ENCODE measurements at regions not wholly inside any gene's neighbourhood (a gene's known extent, or its start where the extent isn't known, plus 50 kb on each side); places are given as distances from the start of the nearest gene placed in this dataset.

DNA sequence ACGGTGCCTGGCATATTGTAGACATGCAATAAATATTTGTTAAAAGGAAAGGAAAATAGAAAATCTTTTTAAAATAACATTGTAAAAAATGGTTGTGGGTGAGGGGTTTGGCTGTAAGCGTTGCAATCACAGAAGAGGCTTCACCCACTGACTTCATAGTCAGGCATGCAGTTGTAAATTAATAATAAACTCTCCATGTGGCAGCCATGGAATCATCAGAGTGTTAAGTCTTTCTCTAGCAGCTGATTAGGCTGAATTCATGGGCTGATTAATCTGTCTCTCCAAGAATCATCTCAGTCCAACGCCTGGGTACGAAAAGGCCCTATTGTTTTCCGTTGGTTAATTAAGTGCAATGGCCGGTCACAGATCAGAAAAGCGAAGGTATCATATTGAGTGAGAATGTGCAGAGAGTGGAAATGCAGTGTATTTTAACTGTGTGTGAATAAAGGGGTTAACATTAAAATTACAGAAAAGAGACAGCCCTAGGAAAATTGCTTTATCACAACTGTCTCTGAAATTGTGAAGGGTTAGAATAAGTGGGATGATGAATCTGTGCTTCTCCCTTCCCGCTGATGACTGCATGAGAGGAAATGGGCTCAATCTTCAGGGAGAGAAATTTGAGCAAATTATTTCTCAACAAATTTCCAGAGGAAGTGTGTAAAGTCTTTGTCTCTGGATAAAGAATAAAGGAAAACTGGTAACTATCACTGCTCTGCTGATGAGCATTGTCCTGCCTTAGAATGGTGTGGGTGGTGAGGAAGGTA is 269.0 kb downstream of the FAM76B start:
- WGBS, 2 experiments: 96% methylated on average over 7 to 8 of the region's 8 CpGs
- Histone ChIP-seq H3K36me3 (ENCODE audit: control insufficient read depth, insufficient read depth, low read length) (no peaks in the 10 kb centered on the region), H3K4me3 (ENCODE audit: insufficient read depth, low read depth, low read length) (no peak overlapping the region), H3K27ac (ENCODE audit: insufficient read depth, low read depth, low read length, poor library complexity, severe bottlenecking) (no peak overlapping the region), H3K27me3 (ENCODE audit: control insufficient read depth, insufficient read depth, low read length, poor library complexity, severe bottlenecking) (no peaks in the 10 kb centered on the region), H3K4me1 (ENCODE audit: control insufficient read depth, insufficient read depth, low read length) (no peaks in the 10 kb centered on the region), H3K9me3 (ENCODE audit: control insufficient read depth, low read length) (no peaks in the 10 kb centered on the region)

DNA sequence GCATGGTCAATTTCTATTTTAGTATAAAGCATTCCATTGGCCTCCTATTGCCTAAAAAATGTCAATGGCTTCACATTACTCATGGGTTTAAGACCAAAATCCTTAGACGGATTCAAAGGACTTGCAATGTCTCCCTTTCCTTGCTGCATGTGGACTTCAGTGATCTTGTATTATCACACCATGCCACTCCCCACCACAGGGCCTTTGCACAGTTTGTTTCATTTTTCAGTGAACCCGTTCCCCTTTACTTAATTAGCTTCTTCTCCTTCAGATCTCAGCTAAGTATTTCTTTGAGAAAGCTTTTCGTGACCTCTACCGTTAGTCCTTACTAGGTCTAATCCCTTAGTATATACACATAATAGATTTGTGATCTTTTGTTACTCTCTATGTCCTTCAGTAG is 269.7 kb downstream of the FAM76B start:
- Histone ChIP-seq H3K4me3 (ENCODE audit: insufficient read depth, low read depth, low read length) (no peak overlapping the region), H3K27ac (ENCODE audit: insufficient read depth, low read depth, low read length, poor library complexity, severe bottlenecking) (no peak overlapping the region), H3K4me1 (ENCODE audit: control insufficient read depth, insufficient read depth, low read length) (no peaks in the 10 kb centered on the region), H3K36me3 (ENCODE audit: control insufficient read depth, insufficient read depth, low read length) (no peaks in the 10 kb centered on the region), H3K27me3 (ENCODE audit: control insufficient read depth, insufficient read depth, low read length, poor library complexity, severe bottlenecking) (no peaks in the 10 kb centered on the region), H3K9me3 (ENCODE audit: control insufficient read depth, low read length) (no peaks in the 10 kb centered on the region)
- 90 to 93% methylated on average over 2 to 4 of the region's 4 CpGs for WGBS, 2 experiments

DNA sequence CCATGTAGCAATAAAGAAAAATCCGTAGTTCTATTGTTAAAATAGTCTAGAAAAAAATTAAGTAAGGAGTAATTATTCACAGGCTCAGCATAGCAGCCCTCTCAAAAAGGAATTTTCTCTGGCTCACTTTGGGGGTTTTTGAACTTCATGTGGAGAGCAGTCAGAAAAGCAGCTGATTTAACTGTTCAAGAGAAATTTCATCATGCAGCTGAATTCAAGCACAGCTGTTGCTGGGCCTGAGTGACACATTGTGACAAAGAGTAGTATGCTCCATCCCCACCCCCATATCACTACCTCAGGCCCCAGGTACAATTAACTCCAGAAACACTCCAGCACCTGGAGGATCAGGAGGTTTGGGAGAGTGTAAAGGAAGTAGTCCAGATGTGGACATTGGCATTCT is 272.1 kb downstream of the FAM76B start:
- H3K27me3 ChIP-seq (ENCODE audit: control insufficient read depth, insufficient read depth, low read length, poor library complexity, severe bottlenecking): no peaks in the 10 kb centered on the region
- H3K4me1 ChIP-seq (ENCODE audit: control insufficient read depth, insufficient read depth, low read length): no peaks in the 10 kb centered on the region
- H3K27ac ChIP-seq (ENCODE audit: insufficient read depth, low read depth, low read length, poor library complexity, severe bottlenecking): no peak overlapping the region
- H3K9me3 ChIP-seq (ENCODE audit: control insufficient read depth, low read length): no peaks in the 10 kb centered on the region
- WGBS, 2 experiments: 94 to 100% methylated on average over 1 of the region's 1 CpG
- H3K36me3 ChIP-seq (ENCODE audit: control insufficient read depth, insufficient read depth, low read length): no peaks in the 10 kb centered on the region
- no peak overlapping the region for H3K4me3 ChIP-seq (ENCODE audit: insufficient read depth, low read depth, low read length)

DNA sequence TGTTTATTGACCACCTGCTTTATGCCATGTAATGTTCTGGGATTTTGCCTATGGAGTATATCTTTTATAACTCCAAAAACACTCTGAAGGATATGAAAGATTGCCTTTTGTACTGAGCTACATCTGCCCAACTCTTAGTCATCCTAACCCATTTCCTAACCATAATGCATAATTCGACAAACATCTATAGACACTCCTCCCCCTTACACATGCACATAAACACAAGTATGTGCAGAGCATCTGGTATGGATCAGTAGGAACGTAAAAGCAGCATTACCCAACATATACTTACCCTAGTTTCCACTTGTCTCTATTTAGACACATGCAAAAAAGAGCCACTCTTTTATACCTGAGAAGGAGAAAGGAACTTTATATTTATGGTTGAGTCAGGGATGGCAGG is 272.8 kb downstream of the FAM76B start:
- no peaks in the 10 kb centered on the region for H3K4me1 ChIP-seq (ENCODE audit: control insufficient read depth, insufficient read depth, low read length)
- no peaks in the 10 kb centered on the region for H3K27me3 ChIP-seq (ENCODE audit: control insufficient read depth, insufficient read depth, low read length, poor library complexity, severe bottlenecking)
- no peak overlapping the region for H3K27ac ChIP-seq (ENCODE audit: insufficient read depth, low read depth, low read length, poor library complexity, severe bottlenecking)
- 97 to 98% methylated on average over 2 of the region's 2 CpGs for WGBS, 2 experiments
- H3K4me3 ChIP-seq (ENCODE audit: insufficient read depth, low read depth, low read length): no peak overlapping the region
- H3K36me3 ChIP-seq (ENCODE audit: control insufficient read depth, insufficient read depth, low read length): no peaks in the 10 kb centered on the region
- H3K9me3 ChIP-seq (ENCODE audit: control insufficient read depth, low read length): no peaks in the 10 kb centered on the region

DNA sequence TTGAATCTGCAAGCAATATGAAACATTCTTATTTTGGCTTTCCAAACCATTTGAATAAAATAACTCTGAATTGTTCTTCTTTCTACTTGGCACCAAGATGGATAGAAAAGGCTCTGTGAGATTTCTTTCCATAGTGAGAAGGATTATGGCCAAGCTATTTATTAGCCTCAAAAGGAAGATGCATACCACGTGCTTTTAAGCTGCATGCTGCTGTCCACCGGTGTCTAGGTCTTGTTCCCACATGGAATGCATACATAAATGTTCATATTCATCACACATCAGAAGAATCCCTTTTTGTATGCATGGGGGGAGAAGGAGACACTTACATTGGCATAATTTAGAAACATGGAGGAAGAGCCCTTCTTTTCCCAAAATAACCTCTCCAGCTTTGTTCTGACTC is 273.4 kb downstream of the FAM76B start:
- Histone ChIP-seq H3K4me3 (ENCODE audit: insufficient read depth, low read depth, low read length) (no peak overlapping the region), H3K27me3 (ENCODE audit: control insufficient read depth, insufficient read depth, low read length, poor library complexity, severe bottlenecking) (no peaks in the 10 kb centered on the region), H3K9me3 (ENCODE audit: control insufficient read depth, low read length) (no peaks in the 10 kb centered on the region), H3K36me3 (ENCODE audit: control insufficient read depth, insufficient read depth, low read length) (no peaks in the 10 kb centered on the region), H3K27ac (ENCODE audit: insufficient read depth, low read depth, low read length, poor library complexity, severe bottlenecking) (no peak overlapping the region), H3K4me1 (ENCODE audit: control insufficient read depth, insufficient read depth, low read length) (no peaks in the 10 kb centered on the region)
- 59 to 71% methylated on average over 2 of the region's 2 CpGs for WGBS, 2 experiments

- 95% methylated on average over 2 of the region's 2 CpGs for WGBS, 2 experiments
Measured at GRCh38 chr11:95515371-95515770, 274.2 kb downstream of the FAM76B start.

DNA sequence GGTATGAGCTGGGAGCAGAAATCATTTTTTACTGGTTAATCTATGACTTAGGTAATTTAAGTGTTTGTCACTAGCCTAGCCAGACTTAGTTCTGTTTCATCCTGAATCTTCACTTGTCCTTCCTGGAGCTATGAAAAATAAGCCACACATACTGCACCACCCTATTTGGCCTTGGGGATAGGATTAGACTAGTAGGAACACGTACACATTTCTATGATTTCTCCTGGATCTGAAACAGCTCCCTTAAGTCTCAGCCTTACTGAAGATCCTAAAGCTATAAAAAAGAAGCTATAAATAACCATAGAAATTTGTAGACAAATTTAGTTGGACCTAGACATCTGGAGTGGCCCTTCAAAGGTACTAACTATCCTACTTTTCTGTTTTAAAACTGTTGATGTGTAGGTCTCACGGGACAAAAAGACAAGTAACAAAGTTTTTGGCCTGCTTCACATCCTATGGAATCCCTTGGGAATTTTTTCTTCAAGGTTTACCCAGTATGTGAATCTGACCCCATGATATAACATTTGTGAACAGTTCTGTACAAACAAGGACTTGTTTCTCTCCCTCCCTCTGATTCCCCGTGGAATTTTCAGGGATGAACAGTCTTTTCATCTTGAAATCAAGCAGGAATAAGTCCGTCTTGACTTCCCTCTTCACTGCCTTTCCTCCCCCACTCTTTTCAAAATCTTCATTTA is 275.0 kb downstream of the FAM76B start:
- Histone ChIP-seq H3K4me1 (ENCODE audit: control insufficient read depth, insufficient read depth, low read length) (no peaks in the 10 kb centered on the region), H3K27me3 (ENCODE audit: control insufficient read depth, insufficient read depth, low read length, poor library complexity, severe bottlenecking) (no peaks in the 10 kb centered on the region), H3K9me3 (ENCODE audit: control insufficient read depth, low read length) (no peaks in the 10 kb centered on the region), H3K36me3 (ENCODE audit: control insufficient read depth, insufficient read depth, low read length) (no peaks in the 10 kb centered on the region), H3K27ac (ENCODE audit: insufficient read depth, low read depth, low read length, poor library complexity, severe bottlenecking) (no peak overlapping the region), H3K4me3 (ENCODE audit: insufficient read depth, low read depth, low read length) (no peak overlapping the region)
- WGBS, 2 experiments: 87 to 94% methylated on average over 3 to 4 of the region's 4 CpGs

More at GRCh38 chr11:95515371-95515770, 274.2 kb downstream of the FAM76B start:
- Histone ChIP-seq H3K9me3 (ENCODE audit: control insufficient read depth, low read length) (no peaks in the 10 kb centered on the region), H3K27me3 (ENCODE audit: control insufficient read depth, insufficient read depth, low read length, poor library complexity, severe bottlenecking) (no peaks in the 10 kb centered on the region), H3K27ac (ENCODE audit: insufficient read depth, low read depth, low read length, poor library complexity, severe bottlenecking) (no peak overlapping the region), H3K4me1 (ENCODE audit: control insufficient read depth, insufficient read depth, low read length) (no peaks in the 10 kb centered on the region), H3K4me3 (ENCODE audit: insufficient read depth, low read depth, low read length) (no peak overlapping the region), H3K36me3 (ENCODE audit: control insufficient read depth, insufficient read depth, low read length) (no peaks in the 10 kb centered on the region)

DNA sequence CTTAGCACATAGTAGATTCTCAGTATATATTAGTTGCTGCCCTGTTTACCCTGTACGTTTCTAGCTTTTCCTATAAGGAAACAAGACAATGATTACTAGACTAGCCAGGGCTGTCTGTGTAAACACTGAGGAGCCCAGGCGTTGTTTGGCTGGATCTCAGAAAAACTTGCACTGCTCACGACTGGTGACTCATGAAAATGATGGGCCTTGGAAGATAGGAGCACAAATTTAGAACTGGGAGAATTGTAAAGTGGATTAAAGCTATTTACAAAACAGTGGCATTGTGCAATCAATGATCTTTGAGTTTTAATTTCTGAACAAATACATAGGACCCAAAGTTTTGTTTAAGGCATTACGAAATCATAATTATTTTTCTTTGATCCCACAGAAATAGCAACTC is 276.9 kb downstream of the FAM76B start:
- Histone ChIP-seq H3K27ac (ENCODE audit: insufficient read depth, low read depth, low read length, poor library complexity, severe bottlenecking) (no peak overlapping the region), H3K36me3 (ENCODE audit: control insufficient read depth, insufficient read depth, low read length) (no peaks in the 10 kb centered on the region), H3K4me1 (ENCODE audit: control insufficient read depth, insufficient read depth, low read length) (no peaks in the 10 kb centered on the region), H3K9me3 (ENCODE audit: control insufficient read depth, low read length) (no peaks in the 10 kb centered on the region), H3K27me3 (ENCODE audit: control insufficient read depth, insufficient read depth, low read length, poor library complexity, severe bottlenecking) (no peaks in the 10 kb centered on the region), H3K4me3 (ENCODE audit: insufficient read depth, low read depth, low read length) (no peak overlapping the region)
- WGBS, 2 experiments: 89 to 90% methylated on average over 4 of the region's 4 CpGs

- Histone ChIP-seq H3K27ac (ENCODE audit: insufficient read depth, low read depth, low read length, poor library complexity, severe bottlenecking) (no peak overlapping the region), H3K4me1 (ENCODE audit: control insufficient read depth, insufficient read depth, low read length) (no peaks in the 10 kb centered on the region), H3K9me3 (ENCODE audit: control insufficient read depth, low read length) (no peaks in the 10 kb centered on the region), H3K4me3 (ENCODE audit: insufficient read depth, low read depth, low read length) (no peak overlapping the region), H3K27me3 (ENCODE audit: control insufficient read depth, insufficient read depth, low read length, poor library complexity, severe bottlenecking) (no peaks in the 10 kb centered on the region), H3K36me3 (ENCODE audit: control insufficient read depth, insufficient read depth, low read length) (no peaks in the 10 kb centered on the region)
- 93 to 99% methylated on average over 4 of the region's 4 CpGs for WGBS, 2 experiments
Measured at GRCh38 chr11:95512177-95512576, 277.4 kb downstream of the FAM76B start.

GRCh38 chr11:95508219-95508890 is 277.4 kb upstream of the SESN3 start:
- H3K27ac ChIP-seq (ENCODE audit: insufficient read depth, low read depth, low read length, poor library complexity, severe bottlenecking): no peak overlapping the region

More at GRCh38 chr11:95508219-95508890, 277.4 kb upstream of the SESN3 start:
- Histone ChIP-seq H3K36me3 (ENCODE audit: control insufficient read depth, insufficient read depth, low read length) (no peaks in the 10 kb centered on the region), H3K4me1 (ENCODE audit: control insufficient read depth, insufficient read depth, low read length) (no peaks in the 10 kb centered on the region), H3K27me3 (ENCODE audit: control insufficient read depth, insufficient read depth, low read length, poor library complexity, severe bottlenecking) (no peaks in the 10 kb centered on the region), H3K4me3 (ENCODE audit: insufficient read depth, low read depth, low read length) (no peak overlapping the region), H3K9me3 (ENCODE audit: control insufficient read depth, low read length) (no peaks in the 10 kb centered on the region)
- WGBS, 2 experiments: 86 to 88% methylated on average over 7 of the region's 7 CpGs
